Keratinocyte (primary cell): ENCODE measurements at regions not wholly inside any gene's neighbourhood (a gene's known extent, or its start where the extent isn't known, plus 50 kb on each side); places are given as distances from the start of the nearest gene placed in this dataset.

Source experiments
- DNase-seq: peaks from one replicate; pipeline ENCODE4 v3.0.0-alpha.2; 2011; ENCODE audit warnings: low read depth, missing footprints, low spot score
- FAIRE-seq: peaks from 2 replicates; lab custom pipeline; 2011; peaks lifted over from hg19 to GRCh38; lab: Jason Lieb, UNC
- H2AFZ ChIP-seq: 2 replicates; pipeline ENCODE4 v1.6.0; 2012; ENCODE audit warnings: low read length, control low read depth, inconsistent platforms; ENCODE audit not compliant: control insufficient read depth
- H3K27ac ChIP-seq: 2 replicates; pipeline ENCODE4 v1.5.1; 2011; ENCODE audit warnings: low read length; ENCODE audit not compliant: control insufficient read depth, insufficient read depth
- H3K27me3 ChIP-seq: 3 replicates; pipeline ENCODE4 v1.6.0; 2011; ENCODE audit warnings: low read length; ENCODE audit not compliant: control insufficient read depth, insufficient read depth; ENCODE audit errors: extremely low read depth
- H3K36me3 ChIP-seq, 2 experiments: 2 replicates in 1 of 2; 3 replicates in 1 of 2; pipeline ENCODE4 v1.5.1; 2011; ENCODE audit warnings: low read length in 2 of 2, mild to moderate bottlenecking in 1 of 2; ENCODE audit not compliant: control insufficient read depth in 2 of 2, insufficient read depth in 2 of 2; ENCODE audit errors: extremely low read depth in 1 of 2
- H3K4me1 ChIP-seq: 3 replicates; pipeline ENCODE4 v1.5.1; 2011; ENCODE audit warnings: low read length; ENCODE audit not compliant: control insufficient read depth, insufficient read depth; ENCODE audit errors: extremely low read depth
- H3K4me2 ChIP-seq: 3 replicates; pipeline ENCODE4 v1.6.0; 2011; ENCODE audit warnings: low read depth, low read length; ENCODE audit not compliant: control insufficient read depth, insufficient read depth; ENCODE audit errors: extremely low read depth
- H3K4me3 ChIP-seq, 3 experiments: fragments of 200-600 bp in 1 of 3; sonication (generic) in 1 of 3; 2 replicates in 2 of 3; 3 replicates in 1 of 3; pipeline ENCODE4 v1.5.1; 2011 to 2016; ENCODE audit warnings: low read length in 3 of 3, mild to moderate bottlenecking in 3 of 3, control low read depth in 2 of 3, inconsistent platforms in 1 of 3, low read depth in 1 of 3, mixed read lengths in 1 of 3, mixed run types in 1 of 3, moderate library complexity in 1 of 3; ENCODE audit not compliant: control insufficient read depth in 2 of 3, insufficient read depth in 2 of 3; ENCODE audit errors: extremely low read depth in 1 of 3
- H3K79me2 ChIP-seq: 2 replicates; pipeline ENCODE4 v1.6.0; 2012; ENCODE audit warnings: low read length; ENCODE audit not compliant: control insufficient read depth, insufficient read depth
- H3K9ac ChIP-seq: 3 replicates; pipeline ENCODE4 v1.6.0; 2011; ENCODE audit warnings: low read length; ENCODE audit not compliant: control insufficient read depth, insufficient read depth; ENCODE audit errors: extremely low read depth
- H3K9me1 ChIP-seq: 3 replicates; pipeline ENCODE4 v1.6.0; 2011; ENCODE audit warnings: low read length; ENCODE audit not compliant: control insufficient read depth, insufficient read depth; ENCODE audit errors: extremely low read depth
- H3K9me3 ChIP-seq: 2 replicates; pipeline ENCODE4 v1.5.1; 2012; ENCODE audit warnings: low read depth, low read length; ENCODE audit not compliant: control insufficient read depth
- H4K20me1 ChIP-seq: 3 replicates; pipeline ENCODE4 v1.6.0; 2011; ENCODE audit warnings: low read length; ENCODE audit not compliant: control insufficient read depth, insufficient read depth; ENCODE audit errors: extremely low read depth
- CTCF ChIP-seq, 3 experiments: IDR thresholded peaks in 1 of 3; conservative IDR thresholded peaks in 1 of 3; optimal IDR thresholded peaks in 1 of 3; 2 replicates in 2 of 3; 3 replicates in 1 of 3; pipeline versions ENCODE3 to v1.5.1; 2011; ENCODE audit warnings: low read length in 3 of 3, mild to moderate bottlenecking in 3 of 3, moderate library complexity in 2 of 3, control low read depth in 1 of 3, inconsistent platforms in 1 of 3; ENCODE audit not compliant: insufficient read depth in 2 of 3; ENCODE audit errors: extremely low read depth in 1 of 3
- EZH2 ChIP-seq: IDR thresholded peaks from one replicate; pipeline ENCODE4 v1.6.1; 2012; ENCODE audit warnings: inconsistent platforms, mild to moderate bottlenecking, low read length, moderate library complexity
- dilution Hi-C: fragments of 300-500 bp; cut with MboI; formaldehyde crosslinking; loops from one replicate; pipeline ENCODE4 v1.7.0; 2020; ENCODE audit warnings: low sequenced_read_pairs; ENCODE audit not compliant: extremely low pct_ligation_motif_present

GRCh38 chr4:180280076-180280475, 1963.1 kb upstream of the TENM3 start:
- TF ChIP-seq CTCF (optimal IDR thresholded peaks at IDR 0.05 in 1 of 3, IDR thresholded peaks at IDR 0.05 in 1 of 3, conservative IDR thresholded peaks at IDR 0.05 in 1 of 3; ENCODE audit: extremely low read depth in 1 of 3, insufficient read depth in 2 of 3, low read length in 3 of 3): no peak
- FAIRE-seq: no peak

GRCh38 chr4:180280726-180281297, 1962.4 kb upstream of the TENM3 start:
- dilution Hi-C loops: no loop called here
- TF ChIP-seq CTCF (optimal IDR thresholded peaks at IDR 0.05 in 1 of 3, IDR thresholded peaks at IDR 0.05 in 1 of 3, conservative IDR thresholded peaks at IDR 0.05 in 1 of 3; ENCODE audit: extremely low read depth in 1 of 3, insufficient read depth in 2 of 3, low read length in 3 of 3) (no peak), EZH2 (no peak)
- Histone ChIP-seq H3K27me3 (no peaks in the 10 kb centered on the region), H2AFZ (no peak overlapping the region), H3K9me3 (no peaks in the 10 kb centered on the region), H4K20me1 (no peaks in the 10 kb centered on the region), H3K4me2 (no peak overlapping the region), H3K79me2 (no peaks in the 10 kb centered on the region), H3K9me1 (no peaks in the 10 kb centered on the region), H3K9ac (no peak overlapping the region), H3K36me3 (no peaks in the 10 kb centered on the region), H3K27ac (no peak overlapping the region), H3K4me3 (no peak overlapping the region), H3K4me1 (no peaks in the 10 kb centered on the region)
- no peak for DNase-seq
- FAIRE-seq: no peak

More at GRCh38 chr4:180280076-180280475, 1963.1 kb upstream of the TENM3 start:
- Histone ChIP-seq H3K27ac (no peak overlapping the region), H3K4me2 (no peak overlapping the region), H3K36me3 (no peaks in the 10 kb centered on the region), H4K20me1 (no peaks in the 10 kb centered on the region), H3K79me2 (no peaks in the 10 kb centered on the region), H3K9me1 (no peaks in the 10 kb centered on the region), H3K27me3 (no peaks in the 10 kb centered on the region), H3K9ac (no peak overlapping the region), H3K4me1 (no peaks in the 10 kb centered on the region), H3K9me3 (no peaks in the 10 kb centered on the region), H3K4me3 (no peak overlapping the region), H2AFZ (no peak overlapping the region)
- no peak for DNase-seq
- dilution Hi-C loops: no loop called here
